ENCODE measurements at regions not wholly inside any gene's neighbourhood (a gene's known extent, or its start where the extent isn't known, plus 50 kb on each side); places are given as distances from the start of the nearest gene placed in this dataset.

- DNase-seq, result peak; percentile 47
- H3K56ac ChIP-seq (ENCODE audit: extremely low read depth, insufficient read depth, low read length), result no peak overlapping the region
- POLR2A ChIA-PET (ENCODE audit: unreplicated experiment), result interaction anchor here (0.6 kb wide), 1 partner anchor 225 kb away, joined by 3 read pairs; no protein-coding TSS in a partner anchor
- H3K4me3 ChIP-seq (ENCODE audit: insufficient read depth, low read depth, low read length), result no peak overlapping the region
- H3K18ac ChIP-seq (ENCODE audit: low read depth, low read length), result peak overlapping the region; percentile 34
- peak overlapping the region; percentile 28 for H2BK5ac ChIP-seq (ENCODE audit: low read depth, low read length, poor library complexity, severe bottlenecking)
- no TSS peak for BruUV-seq (replicated peaks)
- H4K5ac ChIP-seq (ENCODE audit: low read depth, low read length), result peak overlapping the region; percentile 65
- peak overlapping the region; percentile 77 for H2BK120ac ChIP-seq (ENCODE audit: low read depth, low read length)
- peaks cover 20% of the 10 kb centered on the region for H3K4me1 ChIP-seq (ENCODE audit: control insufficient read depth, insufficient read depth, low read length)
- CTCF ChIA-PET, result interaction anchor here (1.1 kb wide), 1 partner anchor 61 kb away, joined by 3 read pairs; no protein-coding TSS in a partner anchor
- peak overlapping the region; percentile 68 for H3K4ac ChIP-seq (ENCODE audit: low read depth, low read length)
- WGBS, 2 experiments (ENCODE audit: extremely low coverage in 2 of 2, insufficient read length in 1 of 2), result 57% methylated on average over 11 of the region's 15 CpGs; no CpG with 5 or more reads in 1 of the 2 experiments
- no peaks in the 10 kb centered on the region for H3K27me3 ChIP-seq (ENCODE audit: control insufficient read depth, insufficient read depth, low read length)
- no peaks in the 10 kb centered on the region for H3K36me3 ChIP-seq (ENCODE audit: control insufficient read depth, insufficient read depth, low read length)
- TF ChIP-seq MXI1 (IDR thresholded peaks at IDR 0.05; ENCODE audit: borderline replicate concordance, low read depth, low read length), result no peak
- peak; percentile 18; the same call in 1 of the 2 replicates for TF ChIP-seq CEBPB (IDR thresholded peaks at IDR 0.05; ENCODE audit: low read depth, low read length)
- no peaks in the 10 kb centered on the region for H4K20me1 ChIP-seq (ENCODE audit: insufficient read depth, low read length)
- dilution Hi-C loops (cut with HindIII; ENCODE audit: low sequenced_read_pairs, unreplicated experiment), result no loop called here
- peak overlapping the region; percentile 51 for H2AFZ ChIP-seq (replicated peaks; ENCODE audit: low read length, poor library complexity)
- H3K27ac ChIP-seq (ENCODE audit: insufficient read depth, low read length), result peak overlapping the region; percentile 4; the same call in 1 of the 2 replicates
- H3K9ac ChIP-seq (ENCODE audit: low read depth, low read length), result no peak overlapping the region
- H3K4me2 ChIP-seq (ENCODE audit: low read depth, low read length), result peak overlapping the region; percentile 19
- H2BK20ac ChIP-seq (ENCODE audit: low read depth, low read length), result peak overlapping the region; percentile 54
- H3K9me3 ChIP-seq (ENCODE audit: control insufficient read depth, insufficient read depth, low read length), result no peaks in the 10 kb centered on the region
- no peak overlapping the region for H2AK9ac ChIP-seq (replicated peaks; ENCODE audit: low read depth, low read length, poor library complexity)
- H3K23ac ChIP-seq (ENCODE audit: low read depth, low read length), result peak overlapping the region; percentile 69
- H3K9me1 ChIP-seq (ENCODE audit: insufficient read depth, low read length), result no peaks in the 10 kb centered on the region
- H3K79me1 ChIP-seq (ENCODE audit: low read depth in 1 of 2, low read length in 2 of 2), result no peaks in the 10 kb centered on the region
- ATAC-seq (ENCODE audit: low read depth), result peak; percentile 13; the same call in 1 of the 2 replicates
- H4K8ac ChIP-seq (ENCODE audit: low read depth in 2 of 2, low read length in 2 of 2), result peak overlapping the region; percentile 67 to 72
- in situ Hi-C loops (cut with MboI; ENCODE audit: low sequenced_read_pairs), result no loop called here
- H2AK5ac ChIP-seq (ENCODE audit: low read depth, low read length), result peak overlapping the region; percentile 31; the same call in 1 of the 2 replicates
- peak overlapping the region; percentile 30 for H3K14ac ChIP-seq (replicated peaks; ENCODE audit: low read depth, low read length)
- peak overlapping the region; percentile 57 for H4K91ac ChIP-seq (ENCODE audit: insufficient read depth, low read depth, low read length)
- H2BK15ac ChIP-seq (ENCODE audit: low read depth, low read length), result peak overlapping the region; percentile 85
- intact Hi-C loops (cut with micrococcal nuclease), result no loop called here
Measured at GRCh38 chr1:68322837-68323687, 90.7 kb upstream of the WLS start.

Measured in IMR-90 (cell line).